ENCODE measurements at regions not wholly inside any gene's neighbourhood (a gene's known extent, or its start where the extent isn't known, plus 50 kb on each side); places are given as distances from the start of the nearest gene placed in this dataset.

GRCh38 chr14:40312296-40312695 lies 880.1 kb upstream of the FBXO33 start:
- Histone ChIP-seq H3K27ac (no peak overlapping the region), H3K4me3 (no peak overlapping the region), H3K9me3 (no peaks in the 10 kb centered on the region), H3K27me3 (no peaks in the 10 kb centered on the region), H3K4me1 (no peaks in the 10 kb centered on the region), H3K36me3 (replicated peaks in 1 of 2; ENCODE audit: insufficient read depth in 1 of 2, low read depth in 2 of 2) (no peaks in the 10 kb centered on the region)
- ATAC-seq: no peak
- 58 to 59% methylated on average over 2 of the region's 2 CpGs for WGBS, 2 donors
- DNase-seq: no peak
- no peak for TF ChIP-seq POLR2A (IDR thresholded peaks at IDR 0.05)
- TF ChIP-seq, protein P1, sequence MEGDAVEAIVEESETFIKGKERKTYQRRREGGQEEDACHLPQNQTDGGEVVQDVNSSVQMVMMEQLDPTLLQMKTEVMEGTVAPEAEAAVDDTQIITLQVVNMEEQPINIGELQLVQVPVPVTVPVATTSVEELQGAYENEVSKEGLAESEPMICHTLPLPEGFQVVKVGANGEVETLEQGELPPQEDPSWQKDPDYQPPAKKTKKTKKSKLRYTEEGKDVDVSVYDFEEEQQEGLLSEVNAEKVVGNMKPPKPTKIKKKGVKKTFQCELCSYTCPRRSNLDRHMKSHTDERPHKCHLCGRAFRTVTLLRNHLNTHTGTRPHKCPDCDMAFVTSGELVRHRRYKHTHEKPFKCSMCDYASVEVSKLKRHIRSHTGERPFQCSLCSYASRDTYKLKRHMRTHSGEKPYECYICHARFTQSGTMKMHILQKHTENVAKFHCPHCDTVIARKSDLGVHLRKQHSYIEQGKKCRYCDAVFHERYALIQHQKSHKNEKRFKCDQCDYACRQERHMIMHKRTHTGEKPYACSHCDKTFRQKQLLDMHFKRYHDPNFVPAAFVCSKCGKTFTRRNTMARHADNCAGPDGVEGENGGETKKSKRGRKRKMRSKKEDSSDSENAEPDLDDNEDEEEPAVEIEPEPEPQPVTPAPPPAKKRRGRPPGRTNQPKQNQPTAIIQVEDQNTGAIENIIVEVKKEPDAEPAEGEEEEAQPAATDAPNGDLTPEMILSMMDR (IDR thresholded peaks at IDR 0.05): no peak
- intact Hi-C loops (cut with DNase I): no loop called here

- no peak for DNase-seq
- 52 to 66% methylated on average over 1 of the region's 1 CpG for WGBS, 2 donors
- ATAC-seq: no peak
- H3K27me3 ChIP-seq: no peaks in the 10 kb centered on the region
- intact Hi-C loops (cut with DNase I): no loop called here
- no peaks in the 10 kb centered on the region for H3K9me3 ChIP-seq
- no peaks in the 10 kb centered on the region for H3K4me1 ChIP-seq
- no peak overlapping the region for H3K4me3 ChIP-seq
- H3K36me3 ChIP-seq (replicated peaks in 1 of 2; ENCODE audit: insufficient read depth in 1 of 2, low read depth in 2 of 2): no peaks in the 10 kb centered on the region
- no peak overlapping the region for H3K27ac ChIP-seq
- TF ChIP-seq POLR2A (IDR thresholded peaks at IDR 0.05): no peak
- TF ChIP-seq, protein P1 (IDR thresholded peaks at IDR 0.05): no peak
Observed at GRCh38 chr14:40309124-40309523, 876.9 kb upstream of the FBXO33 start.

DNA sequence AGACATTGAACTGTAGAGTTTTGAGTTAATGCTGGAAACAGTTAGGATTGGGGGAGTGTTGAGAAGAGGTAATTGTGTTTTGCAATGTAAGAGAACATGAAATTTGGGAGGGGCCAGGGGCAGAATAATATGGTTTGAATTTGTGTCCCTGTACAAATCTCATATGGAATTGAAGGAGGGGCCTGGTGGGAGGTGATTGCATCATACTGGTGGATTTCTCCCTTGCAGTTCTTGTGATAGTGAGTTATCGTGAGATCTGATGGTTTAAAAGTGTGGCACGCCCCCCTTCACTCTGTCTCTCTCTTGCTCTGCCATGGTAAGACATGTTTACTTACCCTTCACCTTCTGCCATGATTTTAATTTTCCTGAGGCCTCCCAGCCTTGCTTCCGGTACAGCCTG lies 876.0 kb upstream of the FBXO33 start:
- TF ChIP-seq POLR2A (IDR thresholded peaks at IDR 0.05): no peak
- TF ChIP-seq, protein P1 (IDR thresholded peaks at IDR 0.05): no peak

GRCh38 chr14:40296821-40297220 lies 864.6 kb upstream of the FBXO33 start:
- ATAC-seq (no peak), DNase-seq (no peak)
- no peaks in the 10 kb centered on the region for H3K36me3 ChIP-seq (replicated peaks in 1 of 2; ENCODE audit: insufficient read depth in 1 of 2, low read depth in 2 of 2)
- no peak overlapping the region for H3K27ac ChIP-seq
- no peak for TF ChIP-seq POLR2A (IDR thresholded peaks at IDR 0.05)
- TF ChIP-seq, protein P1 (IDR thresholded peaks at IDR 0.05): no peak
- H3K27me3 ChIP-seq: no peaks in the 10 kb centered on the region
- intact Hi-C loops (cut with DNase I): no loop called here
- no peaks in the 10 kb centered on the region for H3K9me3 ChIP-seq
- no peak overlapping the region for H3K4me3 ChIP-seq
- H3K4me1 ChIP-seq: no peaks in the 10 kb centered on the region

More for the DNA sequence above, 876.0 kb upstream of the FBXO33 start:
- no peaks in the 10 kb centered on the region for H3K36me3 ChIP-seq (replicated peaks in 1 of 2; ENCODE audit: insufficient read depth in 1 of 2, low read depth in 2 of 2)
- no peak overlapping the region for H3K4me3 ChIP-seq
- no peak overlapping the region for H3K27ac ChIP-seq
- ATAC-seq: no peak
- WGBS, 2 donors: 63 to 74% methylated on average over 3 of the region's 3 CpGs
- no peaks in the 10 kb centered on the region for H3K4me1 ChIP-seq
- H3K27me3 ChIP-seq: no peaks in the 10 kb centered on the region
- intact Hi-C loops (cut with DNase I): no loop called here
- H3K9me3 ChIP-seq: no peaks in the 10 kb centered on the region
- no peak for DNase-seq

GRCh38 chr14:40292664-40293063 lies 860.4 kb upstream of the FBXO33 start:
- Histone ChIP-seq H3K36me3 (replicated peaks in 1 of 2; ENCODE audit: insufficient read depth in 1 of 2, low read depth in 2 of 2) (no peaks in the 10 kb centered on the region), H3K27me3 (no peaks in the 10 kb centered on the region), H3K9me3 (no peaks in the 10 kb centered on the region), H3K27ac (no peak overlapping the region), H3K4me3 (no peak overlapping the region), H3K4me1 (no peaks in the 10 kb centered on the region)
- TF ChIP-seq, protein P1 (IDR thresholded peaks at IDR 0.05): no peak
- TF ChIP-seq POLR2A (IDR thresholded peaks at IDR 0.05): no peak
- intact Hi-C loops (cut with DNase I): no loop called here
- ATAC-seq (no peak), DNase-seq (no peak)
